ENCODE measurements at regions not wholly inside any gene's neighbourhood (a gene's known extent, or its start where the extent isn't known, plus 50 kb on each side); places are given as distances from the start of the nearest gene placed in this dataset.
A peak's percentile ranks its signal among the peaks of the same experiment; 100 is the strongest.

- Histone ChIP-seq H3K79me2 (ENCODE audit: low read length) (no peaks in the 10 kb centered on the region), H3K4me1 (ENCODE audit: low read length) (no peaks in the 10 kb centered on the region), H3K27me3 (ENCODE audit: low read depth, low read length) (no peaks in the 10 kb centered on the region), H3K4me2 (ENCODE audit: low read length) (no peak overlapping the region), H3K4me3 (ENCODE audit: low read length) (no peak overlapping the region), H4K20me1 (ENCODE audit: insufficient read depth, low read length) (no peaks in the 10 kb centered on the region), H3K36me3 (replicated peaks; ENCODE audit: low read depth, low read length) (no peaks in the 10 kb centered on the region), H3K27ac (ENCODE audit: low read length) (no peak overlapping the region), H3K9ac (ENCODE audit: low read length) (no peak overlapping the region), H3K9me3 (ENCODE audit: insufficient read depth, low read length) (no peaks in the 10 kb centered on the region), H2AFZ (ENCODE audit: low read depth, low read length) (no peak overlapping the region)
- TF ChIP-seq CTCF (IDR thresholded peaks at IDR 0.05; ENCODE audit: low read depth, low read length) (peak; percentile 32), EZH2phosphoT487 (IDR thresholded peaks at IDR 0.05; ENCODE audit: low read depth) (no peak)
These were observed 357.3 kb upstream of the SLC8A1 start for GRCh38 chr2:40809156-40809555.

- TF ChIP-seq EZH2phosphoT487 (IDR thresholded peaks at IDR 0.05; ENCODE audit: low read depth) (no peak), CTCF (IDR thresholded peaks at IDR 0.05; ENCODE audit: low read depth, low read length) (no peak)
- H3K4me3 ChIP-seq (ENCODE audit: low read length) = no peak overlapping the region
These were observed 362.7 kb upstream of the SLC8A1 start for GRCh38 chr2:40814616-40815015.

GRCh38 chr2:40820319-40820718 lies 368.4 kb upstream of the SLC8A1 start:
- H4K20me1 ChIP-seq (ENCODE audit: insufficient read depth, low read length) = no peaks in the 10 kb centered on the region
- no peaks in the 10 kb centered on the region for H3K79me2 ChIP-seq (ENCODE audit: low read length)
- H3K4me3 ChIP-seq (ENCODE audit: low read length) = no peak overlapping the region
- TF ChIP-seq CTCF (IDR thresholded peaks at IDR 0.05; ENCODE audit: low read depth, low read length) (no peak), EZH2phosphoT487 (IDR thresholded peaks at IDR 0.05; ENCODE audit: low read depth) (no peak)
- peak overlapping the region; percentile 39 for H3K4me2 ChIP-seq (ENCODE audit: low read length)
- no peaks in the 10 kb centered on the region for H3K27me3 ChIP-seq (ENCODE audit: low read depth, low read length)
- H3K27ac ChIP-seq (ENCODE audit: low read length) = no peak overlapping the region
- no peaks in the 10 kb centered on the region for H3K36me3 ChIP-seq (replicated peaks; ENCODE audit: low read depth, low read length)
- no peaks in the 10 kb centered on the region for H3K4me1 ChIP-seq (ENCODE audit: low read length)
- peak overlapping the region; percentile 36; the same call in 1 of the 2 replicates for H2AFZ ChIP-seq (ENCODE audit: low read depth, low read length)
- no peak overlapping the region for H3K9ac ChIP-seq (ENCODE audit: low read length)
- H3K9me3 ChIP-seq (ENCODE audit: insufficient read depth, low read length) = no peaks in the 10 kb centered on the region

More at GRCh38 chr2:40814616-40815015, 362.7 kb upstream of the SLC8A1 start:
- H3K79me2 ChIP-seq (ENCODE audit: low read length) = no peaks in the 10 kb centered on the region
- H3K36me3 ChIP-seq (replicated peaks; ENCODE audit: low read depth, low read length) = no peaks in the 10 kb centered on the region
- H3K9ac ChIP-seq (ENCODE audit: low read length) = no peak overlapping the region
- H3K4me2 ChIP-seq (ENCODE audit: low read length) = no peak overlapping the region
- no peak overlapping the region for H2AFZ ChIP-seq (ENCODE audit: low read depth, low read length)
- no peaks in the 10 kb centered on the region for H4K20me1 ChIP-seq (ENCODE audit: insufficient read depth, low read length)
- no peak overlapping the region for H3K27ac ChIP-seq (ENCODE audit: low read length)
- H3K27me3 ChIP-seq (ENCODE audit: low read depth, low read length) = no peaks in the 10 kb centered on the region
- no peaks in the 10 kb centered on the region for H3K4me1 ChIP-seq (ENCODE audit: low read length)
- H3K9me3 ChIP-seq (ENCODE audit: insufficient read depth, low read length) = no peaks in the 10 kb centered on the region

- no peaks in the 10 kb centered on the region for H3K4me1 ChIP-seq (ENCODE audit: low read length)
- no peak for TF ChIP-seq EZH2phosphoT487 (IDR thresholded peaks at IDR 0.05; ENCODE audit: low read depth)
- no peak for TF ChIP-seq CTCF (IDR thresholded peaks at IDR 0.05; ENCODE audit: low read depth, low read length)
- no peaks in the 10 kb centered on the region for H4K20me1 ChIP-seq (ENCODE audit: insufficient read depth, low read length)
- no peaks in the 10 kb centered on the region for H3K36me3 ChIP-seq (replicated peaks; ENCODE audit: low read depth, low read length)
- no peak overlapping the region for H3K9ac ChIP-seq (ENCODE audit: low read length)
- H3K4me3 ChIP-seq (ENCODE audit: low read length) = no peak overlapping the region
- H3K4me2 ChIP-seq (ENCODE audit: low read length) = no peak overlapping the region
- no peaks in the 10 kb centered on the region for H3K9me3 ChIP-seq (ENCODE audit: insufficient read depth, low read length)
- no peak overlapping the region for H2AFZ ChIP-seq (ENCODE audit: low read depth, low read length)
- no peak overlapping the region for H3K27ac ChIP-seq (ENCODE audit: low read length)
- no peaks in the 10 kb centered on the region for H3K27me3 ChIP-seq (ENCODE audit: low read depth, low read length)
- H3K79me2 ChIP-seq (ENCODE audit: low read length) = no peaks in the 10 kb centered on the region
These were observed 371.6 kb upstream of the SLC8A1 start for GRCh38 chr2:40823478-40823877.
